GM12878 (cell line): ENCODE measurements at regions not wholly inside any gene's neighbourhood (a gene's known extent, or its start where the extent isn't known, plus 50 kb on each side); places are given as distances from the start of the nearest gene placed in this dataset.

Experiments used
- EP300 ChIP-seq, 2 experiments: fragments of 150-350 bp in 1 of 2; IDR thresholded peaks; 2 replicates each; pipeline ENCODE4 v1.6.1; 2011 to 2012; ENCODE audit warnings: low read depth in 2 of 2, low read length in 2 of 2, borderline replicate concordance in 1 of 2, improper control_type of control experiment in 1 of 2, inconsistent platforms in 1 of 2; ENCODE audit not compliant: control insufficient read depth in 1 of 2
- PAX5 ChIP-seq: IDR thresholded peaks from 2 replicates; pipeline ENCODE4 v1.6.1; 2011; ENCODE audit warnings: low read depth, low read length, borderline replicate concordance
- POLR2A ChIP-seq: IDR thresholded peaks from 2 replicates; pipeline ENCODE4 v1.6.1; 2011; ENCODE audit warnings: low read depth, mild to moderate bottlenecking, low read length
- RAD21 ChIP-seq: IDR thresholded peaks from 2 replicates; pipeline ENCODE4 v1.6.1; 2011; ENCODE audit warnings: mild to moderate bottlenecking, low read depth, low read length, moderate library complexity; ENCODE audit not compliant: insufficient read depth
- RCOR1 ChIP-seq: conservative IDR thresholded peaks from 2 replicates; pipeline ENCODE4 v1.6.1; 2012; ENCODE audit warnings: low read depth, low read length, improper control_type of control experiment
- SIN3A ChIP-seq: IDR thresholded peaks from 2 replicates; pipeline ENCODE4 v1.6.1; 2012; ENCODE audit warnings: low read depth, low read length, improper control_type of control experiment
- SRF ChIP-seq, 2 experiments: IDR thresholded peaks; 2 replicates each; pipeline ENCODE4 v1.6.1; 2011; ENCODE audit warnings: low read depth in 2 of 2, low read length in 2 of 2, mild to moderate bottlenecking in 1 of 2, moderate library complexity in 1 of 2
- TCF7 ChIP-seq: IDR thresholded peaks from 2 replicates; pipeline ENCODE4 v1.6.1; 2014; ENCODE audit warnings: antibody characterized with exemption, borderline replicate concordance
- TF ChIP-seq, protein P1 (sequence below), 3 experiments: IDR thresholded peaks in 2 of 3; conservative IDR thresholded peaks in 1 of 3; 2 replicates each; pipeline ENCODE4 v1.5.1; 2011; ENCODE audit warnings: low read depth in 3 of 3, low read length in 3 of 3, mild to moderate bottlenecking in 3 of 3, control low read depth in 2 of 3, moderate library complexity in 2 of 3, inconsistent platforms in 1 of 3, mixed read lengths in 1 of 3; ENCODE audit not compliant: control insufficient read depth in 2 of 3, insufficient read depth in 1 of 3; ENCODE audit errors: extremely low read depth in 1 of 3
- TF ChIP-seq, protein P2 (sequence below): IDR thresholded peaks from 2 replicates; pipeline ENCODE4 v1.6.1; 2012; ENCODE audit warnings: low read length, inconsistent platforms
- TF ChIP-seq, protein P3 (sequence below): fragments of 450-650 bp; formaldehyde crosslinking; IDR thresholded peaks from 2 replicates; pipeline ENCODE4 v1.4.0; 2020; ENCODE audit warnings: mild to moderate bottlenecking, moderate library complexity
- TF ChIP-seq, protein P4 (sequence below): IDR thresholded peaks from 2 replicates; pipeline ENCODE4 v1.6.1; 2012; ENCODE audit warnings: mild to moderate bottlenecking, low read depth, low read length

DNA sequence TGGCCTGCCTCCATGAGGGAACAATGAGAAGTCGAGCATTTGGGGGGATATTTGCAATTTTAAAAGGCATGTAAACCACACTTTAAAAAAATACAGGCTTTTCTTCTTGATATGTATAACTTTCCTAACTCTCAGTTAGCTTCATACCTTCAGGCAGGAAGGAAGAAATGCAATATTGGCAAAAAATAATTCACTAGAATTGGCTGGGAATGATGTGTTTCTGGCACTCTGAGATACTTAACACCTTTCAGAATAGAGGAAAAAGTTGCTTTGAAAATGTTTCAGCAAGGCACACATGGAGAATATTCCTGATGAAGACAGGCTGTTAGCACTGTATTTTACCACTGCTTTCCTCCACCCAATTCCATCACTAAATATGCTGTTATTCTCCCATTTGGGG lies 747.6 kb downstream of the HDGFL1 start:
- TF ChIP-seq TCF7 (no peak), POLR2A (no peak), SIN3A (no peak), SRF (IDR thresholded peaks at IDR 0.05; ENCODE audit: low read depth in 2 of 2, low read length in 2 of 2) (no peak), RCOR1 (no peak), PAX5 (no peak), RAD21 (no peak), EP300 (IDR thresholded peaks at IDR 0.05; ENCODE audit: borderline replicate concordance in 1 of 2, control insufficient read depth in 1 of 2, low read depth in 2 of 2, low read length in 2 of 2) (no peak)
- TF ChIP-seq, protein P1, sequence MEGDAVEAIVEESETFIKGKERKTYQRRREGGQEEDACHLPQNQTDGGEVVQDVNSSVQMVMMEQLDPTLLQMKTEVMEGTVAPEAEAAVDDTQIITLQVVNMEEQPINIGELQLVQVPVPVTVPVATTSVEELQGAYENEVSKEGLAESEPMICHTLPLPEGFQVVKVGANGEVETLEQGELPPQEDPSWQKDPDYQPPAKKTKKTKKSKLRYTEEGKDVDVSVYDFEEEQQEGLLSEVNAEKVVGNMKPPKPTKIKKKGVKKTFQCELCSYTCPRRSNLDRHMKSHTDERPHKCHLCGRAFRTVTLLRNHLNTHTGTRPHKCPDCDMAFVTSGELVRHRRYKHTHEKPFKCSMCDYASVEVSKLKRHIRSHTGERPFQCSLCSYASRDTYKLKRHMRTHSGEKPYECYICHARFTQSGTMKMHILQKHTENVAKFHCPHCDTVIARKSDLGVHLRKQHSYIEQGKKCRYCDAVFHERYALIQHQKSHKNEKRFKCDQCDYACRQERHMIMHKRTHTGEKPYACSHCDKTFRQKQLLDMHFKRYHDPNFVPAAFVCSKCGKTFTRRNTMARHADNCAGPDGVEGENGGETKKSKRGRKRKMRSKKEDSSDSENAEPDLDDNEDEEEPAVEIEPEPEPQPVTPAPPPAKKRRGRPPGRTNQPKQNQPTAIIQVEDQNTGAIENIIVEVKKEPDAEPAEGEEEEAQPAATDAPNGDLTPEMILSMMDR (IDR thresholded peaks at IDR 0.05 in 2 of 3, conservative IDR thresholded peaks at IDR 0.05 in 1 of 3; ENCODE audit: control insufficient read depth in 2 of 3, extremely low read depth in 1 of 3, insufficient read depth in 1 of 3, low read depth in 3 of 3, low read length in 3 of 3), result no peak
- TF ChIP-seq, protein P2, sequence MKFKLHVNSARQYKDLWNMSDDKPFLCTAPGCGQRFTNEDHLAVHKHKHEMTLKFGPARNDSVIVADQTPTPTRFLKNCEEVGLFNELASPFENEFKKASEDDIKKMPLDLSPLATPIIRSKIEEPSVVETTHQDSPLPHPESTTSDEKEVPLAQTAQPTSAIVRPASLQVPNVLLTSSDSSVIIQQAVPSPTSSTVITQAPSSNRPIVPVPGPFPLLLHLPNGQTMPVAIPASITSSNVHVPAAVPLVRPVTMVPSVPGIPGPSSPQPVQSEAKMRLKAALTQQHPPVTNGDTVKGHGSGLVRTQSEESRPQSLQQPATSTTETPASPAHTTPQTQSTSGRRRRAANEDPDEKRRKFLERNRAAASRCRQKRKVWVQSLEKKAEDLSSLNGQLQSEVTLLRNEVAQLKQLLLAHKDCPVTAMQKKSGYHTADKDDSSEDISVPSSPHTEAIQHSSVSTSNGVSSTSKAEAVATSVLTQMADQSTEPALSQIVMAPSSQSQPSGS, result no peak
- TF ChIP-seq, protein P3, sequence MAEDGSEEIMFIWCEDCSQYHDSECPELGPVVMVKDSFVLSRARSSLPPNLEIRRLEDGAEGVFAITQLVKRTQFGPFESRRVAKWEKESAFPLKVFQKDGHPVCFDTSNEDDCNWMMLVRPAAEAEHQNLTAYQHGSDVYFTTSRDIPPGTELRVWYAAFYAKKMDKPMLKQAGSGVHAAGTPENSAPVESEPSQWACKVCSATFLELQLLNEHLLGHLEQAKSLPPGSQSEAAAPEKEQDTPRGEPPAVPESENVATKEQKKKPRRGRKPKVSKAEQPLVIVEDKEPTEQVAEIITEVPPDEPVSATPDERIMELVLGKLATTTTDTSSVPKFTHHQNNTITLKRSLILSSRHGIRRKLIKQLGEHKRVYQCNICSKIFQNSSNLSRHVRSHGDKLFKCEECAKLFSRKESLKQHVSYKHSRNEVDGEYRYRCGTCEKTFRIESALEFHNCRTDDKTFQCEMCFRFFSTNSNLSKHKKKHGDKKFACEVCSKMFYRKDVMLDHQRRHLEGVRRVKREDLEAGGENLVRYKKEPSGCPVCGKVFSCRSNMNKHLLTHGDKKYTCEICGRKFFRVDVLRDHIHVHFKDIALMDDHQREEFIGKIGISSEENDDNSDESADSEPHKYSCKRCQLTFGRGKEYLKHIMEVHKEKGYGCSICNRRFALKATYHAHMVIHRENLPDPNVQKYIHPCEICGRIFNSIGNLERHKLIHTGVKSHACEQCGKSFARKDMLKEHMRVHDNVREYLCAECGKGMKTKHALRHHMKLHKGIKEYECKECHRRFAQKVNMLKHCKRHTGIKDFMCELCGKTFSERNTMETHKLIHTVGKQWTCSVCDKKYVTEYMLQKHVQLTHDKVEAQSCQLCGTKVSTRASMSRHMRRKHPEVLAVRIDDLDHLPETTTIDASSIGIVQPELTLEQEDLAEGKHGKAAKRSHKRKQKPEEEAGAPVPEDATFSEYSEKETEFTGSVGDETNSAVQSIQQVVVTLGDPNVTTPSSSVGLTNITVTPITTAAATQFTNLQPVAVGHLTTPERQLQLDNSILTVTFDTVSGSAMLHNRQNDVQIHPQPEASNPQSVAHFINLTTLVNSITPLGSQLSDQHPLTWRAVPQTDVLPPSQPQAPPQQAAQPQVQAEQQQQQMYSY (CRISPR knock-in tag), result no peak
- TF ChIP-seq, protein P4, sequence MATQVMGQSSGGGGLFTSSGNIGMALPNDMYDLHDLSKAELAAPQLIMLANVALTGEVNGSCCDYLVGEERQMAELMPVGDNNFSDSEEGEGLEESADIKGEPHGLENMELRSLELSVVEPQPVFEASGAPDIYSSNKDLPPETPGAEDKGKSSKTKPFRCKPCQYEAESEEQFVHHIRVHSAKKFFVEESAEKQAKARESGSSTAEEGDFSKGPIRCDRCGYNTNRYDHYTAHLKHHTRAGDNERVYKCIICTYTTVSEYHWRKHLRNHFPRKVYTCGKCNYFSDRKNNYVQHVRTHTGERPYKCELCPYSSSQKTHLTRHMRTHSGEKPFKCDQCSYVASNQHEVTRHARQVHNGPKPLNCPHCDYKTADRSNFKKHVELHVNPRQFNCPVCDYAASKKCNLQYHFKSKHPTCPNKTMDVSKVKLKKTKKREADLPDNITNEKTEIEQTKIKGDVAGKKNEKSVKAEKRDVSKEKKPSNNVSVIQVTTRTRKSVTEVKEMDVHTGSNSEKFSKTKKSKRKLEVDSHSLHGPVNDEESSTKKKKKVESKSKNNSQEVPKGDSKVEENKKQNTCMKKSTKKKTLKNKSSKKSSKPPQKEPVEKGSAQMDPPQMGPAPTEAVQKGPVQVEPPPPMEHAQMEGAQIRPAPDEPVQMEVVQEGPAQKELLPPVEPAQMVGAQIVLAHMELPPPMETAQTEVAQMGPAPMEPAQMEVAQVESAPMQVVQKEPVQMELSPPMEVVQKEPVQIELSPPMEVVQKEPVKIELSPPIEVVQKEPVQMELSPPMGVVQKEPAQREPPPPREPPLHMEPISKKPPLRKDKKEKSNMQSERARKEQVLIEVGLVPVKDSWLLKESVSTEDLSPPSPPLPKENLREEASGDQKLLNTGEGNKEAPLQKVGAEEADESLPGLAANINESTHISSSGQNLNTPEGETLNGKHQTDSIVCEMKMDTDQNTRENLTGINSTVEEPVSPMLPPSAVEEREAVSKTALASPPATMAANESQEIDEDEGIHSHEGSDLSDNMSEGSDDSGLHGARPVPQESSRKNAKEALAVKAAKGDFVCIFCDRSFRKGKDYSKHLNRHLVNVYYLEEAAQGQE, result no peak
